SK-N-DZ (cell line): ENCODE measurements at regions not wholly inside any gene's neighbourhood (a gene's known extent, or its start where the extent isn't known, plus 50 kb on each side); places are given as distances from the start of the nearest gene placed in this dataset.
A peak's percentile ranks its signal among the peaks of the same experiment; 100 is the strongest.

Experiments used
- DNase-seq: peaks from one replicate; pipeline ENCODE4 v3.0.0-alpha.2; 2015; ENCODE audit warnings: low spot score
- small RNA-seq, 2 experiments: library from RNA; depleted of rRNA; stranded (forward); fragments of <200 nt; gene quantifications; one replicate each; pipeline ENCODE3, GENCODE V24; 2014

DNA sequence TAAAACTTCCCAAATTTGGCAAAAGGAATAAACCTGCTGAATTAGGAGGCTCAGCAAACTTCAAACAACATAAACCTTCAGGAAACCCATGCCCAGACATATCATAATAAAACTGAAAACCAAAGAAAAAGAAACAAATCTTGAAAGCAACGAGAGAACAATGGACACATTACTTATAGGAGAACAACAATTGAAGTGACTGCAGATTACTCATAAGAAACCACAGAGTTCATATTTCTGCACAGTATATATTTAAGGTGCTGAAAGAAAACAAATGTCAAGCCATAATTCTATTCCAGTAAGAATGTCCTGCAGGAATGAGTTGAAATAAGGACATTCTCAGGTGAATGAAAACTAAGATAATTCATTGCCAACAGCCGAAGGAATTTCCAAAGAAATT is 80.8 kb upstream of the PROK2 start:
- no peak for DNase-seq

GRCh38 chr3:71863563-71864190 is 78.7 kb upstream of the PROK2 start:
- no peak for DNase-seq

GRCh38 chr3:71862371-71863140 is 77.6 kb upstream of the PROK2 start:
- DNase-seq: no peak

DNA sequence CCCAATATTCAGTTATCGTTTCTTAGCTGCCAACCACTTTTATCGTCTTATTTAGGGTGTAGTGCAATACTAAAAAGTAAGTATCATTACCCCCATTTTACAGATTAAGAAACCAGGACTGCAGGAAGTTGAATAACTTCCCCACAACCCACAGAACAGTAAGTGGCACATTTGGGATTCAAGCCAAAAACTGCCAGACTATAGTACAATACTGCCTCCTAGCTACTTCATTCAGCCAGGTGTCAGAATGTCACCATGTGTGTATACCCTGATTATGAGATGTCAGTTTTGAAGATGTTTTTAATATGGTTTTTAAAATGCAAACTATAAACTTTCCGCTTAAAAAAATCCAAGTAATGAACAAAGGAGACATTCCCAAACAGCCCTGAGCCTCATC is 74.2 kb upstream of the PROK2 start:
- DNase-seq: peak; percentile 16

GRCh38 chr3:71858503-71859122 is 73.7 kb upstream of the PROK2 start:
- DNase-seq: peak; percentile 77

DNA sequence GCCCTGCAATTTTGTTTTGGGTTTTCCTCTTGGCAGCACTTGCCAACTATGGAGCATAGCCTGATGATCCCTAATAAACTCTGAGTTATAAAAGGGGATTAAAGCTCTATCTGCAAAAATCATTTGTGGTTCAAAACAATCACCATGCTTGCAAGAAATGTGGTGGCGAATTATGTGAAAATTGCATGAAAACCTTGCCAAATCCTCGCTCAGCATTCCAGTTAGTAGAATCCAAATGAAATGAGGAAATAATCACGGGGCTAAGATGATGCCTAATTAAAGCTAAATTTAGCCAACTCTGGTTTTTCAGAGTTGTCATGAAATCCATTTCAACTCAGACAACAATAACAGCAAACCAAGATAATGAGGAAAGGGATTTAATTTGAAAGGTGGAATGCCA is 73.0 kb upstream of the PROK2 start:
- no peak for DNase-seq

DNA sequence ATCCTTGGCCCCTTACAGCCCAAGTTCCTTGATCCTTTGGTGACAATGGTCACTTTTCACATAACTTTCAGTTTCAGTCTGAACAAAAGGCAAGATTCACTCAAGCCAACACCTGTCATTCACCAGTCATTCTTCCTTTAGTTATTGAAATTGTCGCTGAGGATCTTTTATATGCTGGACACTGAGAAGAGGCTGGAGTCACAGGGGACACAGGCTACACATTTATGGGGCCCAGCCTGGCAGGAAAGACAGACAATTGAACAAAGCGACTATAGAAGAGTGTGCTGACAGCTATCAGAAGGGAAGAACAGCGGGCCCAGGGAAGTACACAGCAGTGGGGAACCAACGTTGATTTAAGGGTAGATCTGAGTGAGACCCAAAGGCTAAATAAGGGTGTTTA is 69.8 kb upstream of the PROK2 start:
- no peak for DNase-seq

DNA sequence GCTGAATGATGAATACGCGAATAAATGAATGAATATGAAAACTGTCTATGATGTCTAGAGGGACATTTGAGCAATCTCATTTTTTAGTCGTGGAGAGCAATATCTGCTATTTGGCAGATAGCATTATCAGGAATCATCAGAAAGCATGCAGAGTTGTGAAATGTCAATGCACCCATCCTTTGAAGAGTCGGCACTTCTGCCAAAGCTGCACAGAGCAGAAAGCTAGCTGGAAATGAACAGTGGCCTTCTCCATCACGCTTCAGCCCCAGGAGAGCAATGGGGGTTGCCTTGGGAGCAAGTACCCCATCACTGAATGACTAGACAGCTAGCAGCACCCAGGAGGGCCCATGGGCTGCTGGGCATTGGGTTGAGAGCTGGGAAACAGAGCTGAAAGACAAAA is 69.1 kb upstream of the PROK2 start:
- no peak for DNase-seq

DNA sequence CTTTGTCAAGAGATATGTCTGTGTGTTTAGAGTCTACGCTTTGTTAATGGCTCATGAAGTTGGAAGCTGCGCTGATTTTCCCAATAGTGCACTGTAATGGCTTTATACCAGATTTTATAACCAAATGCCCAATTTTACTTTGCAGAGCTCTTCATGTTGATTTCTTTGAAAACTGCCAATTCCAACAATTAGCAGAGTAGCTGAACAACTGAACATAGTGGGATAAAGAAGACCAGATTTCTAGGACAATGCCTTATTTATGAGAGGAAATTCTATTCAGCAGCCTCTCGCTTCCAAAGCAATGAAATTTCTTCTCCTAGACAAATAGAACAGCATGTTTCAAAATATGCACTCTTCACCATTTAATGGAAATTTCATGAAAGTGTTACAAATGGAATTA is 66.9 kb upstream of the PROK2 start:
- no peak for DNase-seq

DNA sequence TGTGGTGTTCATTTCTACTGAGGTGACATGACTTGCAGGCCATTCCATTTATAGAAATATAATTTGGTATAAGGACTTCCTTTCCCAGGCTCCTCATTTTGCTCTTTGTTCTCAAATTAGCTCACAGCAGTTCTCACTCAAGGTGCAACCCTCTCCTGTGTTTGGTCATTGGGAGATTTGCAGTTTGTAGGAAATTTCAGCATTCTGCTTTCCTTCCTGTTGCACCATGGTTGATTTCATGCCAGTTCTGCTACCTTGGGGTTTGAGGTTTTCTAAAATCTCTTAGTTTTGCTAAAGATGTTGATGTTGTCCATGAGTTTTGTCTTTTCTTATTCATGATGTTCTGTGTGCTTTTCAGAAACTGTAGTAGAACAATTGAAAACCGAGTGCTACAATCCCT is 65.7 kb upstream of the PROK2 start:
- DNase-seq: no peak

- no peak for DNase-seq
Observed at GRCh38 chr3:71849681-71850080, 64.7 kb upstream of the PROK2 start.

GRCh38 chr3:71847794-71848193 is 62.8 kb upstream of the PROK2 start:
- DNase-seq: peak; percentile 2

DNA sequence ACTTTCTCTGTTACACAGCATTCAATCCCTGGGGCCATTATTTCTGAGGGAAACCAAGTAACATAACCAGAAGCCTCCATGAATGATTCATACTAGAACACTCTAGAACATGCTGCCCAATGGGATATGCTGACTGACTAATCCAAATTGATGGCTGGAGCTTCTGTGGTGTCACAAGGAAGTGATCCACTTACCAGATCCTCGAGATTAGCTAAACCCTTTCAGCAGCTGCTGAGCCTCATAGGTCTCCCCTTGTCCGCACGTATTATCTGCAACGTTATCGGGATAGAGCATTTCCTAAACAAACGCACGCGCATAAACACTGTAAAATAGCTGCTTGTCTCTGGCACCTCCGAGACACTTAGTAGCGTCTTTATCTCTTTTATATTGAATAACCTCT is 61.2 kb upstream of the PROK2 start:
- DNase-seq: peak; percentile 25

DNA sequence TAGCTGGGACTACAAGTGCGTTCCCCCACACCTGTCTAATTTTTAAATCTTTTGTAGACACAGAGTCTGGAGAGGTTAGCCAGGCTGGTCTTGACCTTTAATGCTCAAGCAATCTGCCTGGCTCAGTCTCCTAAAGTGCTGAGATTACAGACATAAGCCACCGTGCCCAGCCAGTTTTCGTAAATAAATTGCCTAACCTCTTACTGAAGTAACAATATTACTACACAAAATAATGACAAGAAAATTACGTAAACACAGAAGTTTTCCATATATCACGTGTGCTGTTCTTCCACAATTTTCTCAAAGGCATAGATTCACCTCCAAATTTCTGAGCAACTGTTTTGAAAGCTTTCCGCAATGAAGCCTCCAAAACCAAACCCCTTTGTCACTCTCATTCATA is 58.1 kb upstream of the PROK2 start:
- DNase-seq: no peak

- no peak for DNase-seq
Observed at GRCh38 chr3:71838406-71838805, 53.5 kb upstream of the PROK2 start.

Small RNA genes in the stretch of these regions (small RNA-seq; reads per million reads assigned to genes)
- 0 to 0.09 reads per million in 2 experiments for gene AC104435.1
- 0 reads per million in 2 experiments for gene AC105265.1
- gene RNA5SP136: 0 reads per million in 2 experiments
- 0.08 to 0.13 reads per million in 2 experiments for gene RNU1-62P
- 0 reads per million in 2 experiments for gene UBE2Q2P9
